ES-I3 (cell line): ENCODE measurements at regions not wholly inside any gene's neighbourhood (a gene's known extent, or its start where the extent isn't known, plus 50 kb on each side); places are given as distances from the start of the nearest gene placed in this dataset.
"Not testable (repeated sequence)": the region's sequence is repeated elsewhere in the genome, so short reads cannot be mapped to it uniquely, and the experiment has no call there.

Experiments used
- H3K36me3 ChIP-seq: 2 replicates; pipeline ENCODE4 v1.6.1; 2013; ENCODE audit warnings: mild to moderate bottlenecking, low read length, control low read depth, moderate library complexity; ENCODE audit not compliant: insufficient read depth
- H3K4me1 ChIP-seq: 2 replicates; pipeline ENCODE4 v1.6.1; 2013; ENCODE audit warnings: mild to moderate bottlenecking, control low read depth, low read length; ENCODE audit not compliant: insufficient read depth
- H3K9ac ChIP-seq: 2 replicates; pipeline ENCODE4 v1.6.1; 2013; ENCODE audit warnings: low read depth, mild to moderate bottlenecking, low read length, moderate library complexity
- H3K9me3 ChIP-seq: 2 replicates; pipeline ENCODE4 v1.6.1; 2013; ENCODE audit warnings: mild to moderate bottlenecking, low read length, moderate library complexity; ENCODE audit not compliant: control insufficient read depth, insufficient read depth

- H3K4me1 ChIP-seq, H3K9me3 ChIP-seq, H3K36me3 ChIP-seq, H3K9ac ChIP-seq: not testable (repeated sequence)
These were observed 1741.6 kb downstream of the SPATA31A7 start for GRCh38 chr9:62931484-62931883.

- not testable (repeated sequence) for H3K9me3 ChIP-seq, H3K9ac ChIP-seq, H3K4me1 ChIP-seq, H3K36me3 ChIP-seq
These were observed 1763.0 kb downstream of the SPATA31A7 start for GRCh38 chr9:62952840-62953239.
